Psoas muscle (tissue), 7 donors: ENCODE measurements at regions not wholly inside any gene's neighbourhood (a gene's known extent, or its start where the extent isn't known, plus 50 kb on each side); places are given as distances from the start of the nearest gene placed in this dataset.

ENCODE experiments used
- ATAC-seq, 4 donors: fragments of 200-7000 bp; cut with Tn5 transposase; one replicate each; pipeline ENCODE4 v1.9.1; 2020; ENCODE audit warnings: moderate library complexity in 3 of 4, mild to moderate bottlenecking in 2 of 4
- DNase-seq, 2 donors: peaks; one replicate each; pipeline ENCODE4 v3.0.0-alpha.2; 2020
- H3K27ac ChIP-seq: fragments of 200-600 bp; one replicate; pipeline ENCODE4 v1.8.0; 2022
- H3K27me3 ChIP-seq, 3 donors: fragments of 200-600 bp in 1 of 3; one replicate each; pipeline versions ENCODE4 v1.6.1 to v1.8.0; 2013 to 2022; ENCODE audit warnings: low read length in 2 of 3, mild to moderate bottlenecking in 2 of 3, moderate library complexity in 1 of 3; ENCODE audit not compliant: insufficient read depth in 3 of 3
- H3K36me3 ChIP-seq, 2 donors: fragments of 200-600 bp in 1 of 2; one replicate each; pipeline versions ENCODE4 v1.6.1 to v1.8.0; 2013 to 2022; ENCODE audit warnings: low read depth in 1 of 2, mild to moderate bottlenecking in 1 of 2, moderate library complexity in 1 of 2; ENCODE audit not compliant: insufficient read depth in 1 of 2
- H3K4me1 ChIP-seq: fragments of 200-600 bp; one replicate; pipeline ENCODE4 v1.8.0; 2022
- H3K4me3 ChIP-seq: fragments of 200-600 bp; one replicate; pipeline ENCODE4 v1.8.0; 2022; ENCODE audit warnings: mild to moderate bottlenecking
- H3K9me3 ChIP-seq: fragments of 200-600 bp; one replicate; pipeline ENCODE4 v1.8.0; 2022
- CTCF ChIP-seq: fragments of 200-600 bp; IDR thresholded peaks from one replicate; pipeline ENCODE4 v1.8.0; 2022; ENCODE audit warnings: antibody characterized with exemption
- WGBS, 3 donors: extraction: QIAGEN DNeasy Blood & Tissue Kit; methylation state at CpG; one replicate each; pipeline versions ENCODE4 v1.1.6 to v1.1.7; 2013; 5-methylcytosine and 5-hydroxymethylcytosine counted together
- intact Hi-C, 2 donors: fragments of 100-400 bp; cut with DNase I; formaldehyde crosslinking; loops; one replicate each; pipeline versions ENCODE4 v1.11.0 to v1.14.2; 2022
- donor health status: healthy with polysubstance abuse.
- donor health status: DM: no; HTN: no; CAD: no; lungs with moderate emphysema.
- donor health status: Bipolar disorder and iron deficiency.
- donor health status: healthy.
- donor health status: DM: yes; HTN: yes; CAD: no.
- donor health status: DM: no; HTN: no; CAD: no.
- donor health status: DM: yes; HTN: yes; CAD: no.

- H3K4me1 ChIP-seq: peaks cover 57% of the 10 kb centered on the region
- TF ChIP-seq CTCF: no peak
- ATAC-seq (no peak), DNase-seq (no peak)
- H3K4me3 ChIP-seq: no peak overlapping the region
- peak overlapping the region; percentile 80 for H3K27ac ChIP-seq
- intact Hi-C loops: no loop called here
- H3K9me3 ChIP-seq: no peaks in the 10 kb centered on the region
- H3K27me3 ChIP-seq: no peaks in the 10 kb centered on the region
- no peaks in the 10 kb centered on the region for H3K36me3 ChIP-seq
- 51 to 60% (median 52%) methylated on average over 5 of the region's 5 CpGs for WGBS, 3 donors
These were observed 73.9 kb upstream of the DHX40 start for GRCh38 chr17:59491353-59492090.

GRCh38 chr17:59492091-59492451, 73.3 kb upstream of the DHX40 start:
- peak overlapping the region; percentile 4 for H3K27ac ChIP-seq
- no peaks in the 10 kb centered on the region for H3K36me3 ChIP-seq
- 53 to 60% (median 58%) methylated on average over 2 of the region's 2 CpGs for WGBS, 3 donors
- DNase-seq (no peak), ATAC-seq (no peak)
- no peaks in the 10 kb centered on the region for H3K27me3 ChIP-seq
- intact Hi-C loops: no loop called here
- no peak for TF ChIP-seq CTCF
- H3K4me3 ChIP-seq: no peak overlapping the region
- H3K9me3 ChIP-seq: no peaks in the 10 kb centered on the region
- H3K4me1 ChIP-seq: peaks cover 54% of the 10 kb centered on the region

- H3K4me1 ChIP-seq: peaks cover 40% of the 10 kb centered on the region
- H3K9me3 ChIP-seq: no peaks in the 10 kb centered on the region
- DNase-seq: no peak
- 70 to 80% (median 77%) methylated on average over 3 of the region's 3 CpGs for WGBS, 3 donors
- intact Hi-C loops: no loop called here
- no peak overlapping the region for H3K27ac ChIP-seq
- ATAC-seq: no peak
- no peaks in the 10 kb centered on the region for H3K36me3 ChIP-seq
- H3K4me3 ChIP-seq: no peak overlapping the region
- H3K27me3 ChIP-seq: no peaks in the 10 kb centered on the region
- no peak for TF ChIP-seq CTCF
These were observed 71.5 kb upstream of the DHX40 start for GRCh38 chr17:59493867-59494266.

- TF ChIP-seq CTCF: no peak
- H3K4me3 ChIP-seq: no peak overlapping the region
- no peaks in the 10 kb centered on the region for H3K9me3 ChIP-seq
- WGBS, 3 donors: 59 to 69% (median 59%) methylated on average over 12 of the region's 12 CpGs
- H3K36me3 ChIP-seq: no peaks in the 10 kb centered on the region
- ATAC-seq (no peak), DNase-seq (no peak)
- peaks cover 38% of the 10 kb centered on the region for H3K4me1 ChIP-seq
- intact Hi-C loops: no loop called here
- peak overlapping the region; percentile 66 for H3K27ac ChIP-seq
- H3K27me3 ChIP-seq: no peaks in the 10 kb centered on the region
These were observed 70.5 kb upstream of the DHX40 start for GRCh38 chr17:59494757-59495368.
